SK-N-MC (cell line): ENCODE measurements at regions not wholly inside any gene's neighbourhood (a gene's known extent, or its start where the extent isn't known, plus 50 kb on each side); places are given as distances from the start of the nearest gene placed in this dataset.
A peak's percentile ranks its signal among the peaks of the same experiment; 100 is the strongest.

Experiments used
- DNase-seq: peaks from one replicate; pipeline ENCODE4 v3.0.0-alpha.2; 2011; ENCODE audit warnings: low read depth, low spot score
- H3K27ac ChIP-seq: fragments of 200-600 bp; sonication (generic); 2 replicates; pipeline ENCODE4 v1.5.1; 2016; ENCODE audit warnings: mixed run types
- H3K36me3 ChIP-seq: fragments of 200-600 bp; sonication (generic); 2 replicates; pipeline ENCODE4 v1.6.1; 2017; ENCODE audit warnings: antibody characterized with exemption, low read length, mixed read lengths; ENCODE audit not compliant: insufficient read depth
- H3K4me3 ChIP-seq: fragments of 200-600 bp; sonication (generic); 2 replicates; pipeline ENCODE4 v1.5.1; 2016
- H3K9ac ChIP-seq: fragments of 200-600 bp; sonication (generic); 2 replicates; pipeline ENCODE4 v1.8.0; 2017; ENCODE audit warnings: mixed run types, mixed read lengths; ENCODE audit not compliant: insufficient read length
- H3K9me3 ChIP-seq: fragments of 200-600 bp; sonication (generic); 2 replicates; pipeline ENCODE4 v1.6.1; 2017; ENCODE audit warnings: low read depth, mild to moderate bottlenecking, antibody characterized with exemption, low read length, moderate library complexity, mixed read lengths
- EZH2 ChIP-seq: fragments of 200-600 bp; sonication (generic); IDR thresholded peaks from one replicate; pipeline ENCODE4 v1.6.1; 2017; ENCODE audit warnings: antibody characterized with exemption
- FOXP2 ChIP-seq: optimal IDR thresholded peaks from 2 replicates; pipeline ENCODE3; 2011; ENCODE audit warnings: mild to moderate bottlenecking, moderate library complexity; ENCODE audit not compliant: insufficient read depth; ENCODE audit errors: extremely low read length, control extremely low read depth
- POLR2AphosphoS5 ChIP-seq: IDR thresholded peaks from 2 replicates; pipeline ENCODE4 v1.6.1; 2012; ENCODE audit warnings: mild to moderate bottlenecking, low read depth, low read length, borderline replicate concordance

DNA sequence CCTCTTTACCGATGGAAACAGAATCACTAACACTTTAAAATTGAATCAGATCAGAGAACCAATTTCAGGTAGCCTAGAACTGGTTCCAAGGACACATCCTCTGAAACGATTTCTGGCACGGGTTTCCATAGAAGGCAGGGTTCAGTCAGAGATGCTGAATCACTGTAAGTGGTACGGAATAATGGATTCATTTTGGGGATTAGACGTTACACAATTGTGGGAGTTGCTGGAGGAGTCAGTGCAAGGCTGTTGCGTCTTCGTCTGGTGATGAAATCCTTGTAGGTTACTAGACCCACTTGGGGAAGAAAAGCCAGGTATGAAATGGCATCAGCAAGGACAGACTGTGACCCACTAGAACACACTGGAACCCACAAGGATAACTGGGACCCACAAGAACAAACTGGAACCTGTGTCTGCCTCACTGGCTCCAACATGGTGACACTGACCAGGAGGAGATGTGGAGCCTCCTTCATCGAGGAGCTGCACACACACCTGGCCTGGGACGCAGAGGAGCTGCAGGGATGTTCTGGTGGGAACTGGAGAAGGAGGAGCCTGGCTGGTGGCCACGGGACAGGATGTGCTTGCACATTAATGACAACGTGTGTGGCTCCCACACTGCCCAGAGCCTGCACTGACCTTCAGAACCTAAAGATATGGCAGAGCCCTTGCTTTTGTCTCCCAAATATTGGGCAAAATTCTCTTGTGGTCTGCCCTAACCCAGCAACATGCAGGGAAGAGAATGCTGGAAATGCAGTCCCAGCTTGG, 105.1 kb downstream of the TRAPPC11 start:
- Histone ChIP-seq H3K27ac (no peak overlapping the region), H3K36me3 (no peaks in the 10 kb centered on the region), H3K9ac (no peak overlapping the region), H3K9me3 (no peaks in the 10 kb centered on the region), H3K4me3 (no peak overlapping the region)
- no peak for DNase-seq
- TF ChIP-seq POLR2AphosphoS5: no peak
- TF ChIP-seq EZH2: no peak
- no peak for TF ChIP-seq FOXP2

DNA sequence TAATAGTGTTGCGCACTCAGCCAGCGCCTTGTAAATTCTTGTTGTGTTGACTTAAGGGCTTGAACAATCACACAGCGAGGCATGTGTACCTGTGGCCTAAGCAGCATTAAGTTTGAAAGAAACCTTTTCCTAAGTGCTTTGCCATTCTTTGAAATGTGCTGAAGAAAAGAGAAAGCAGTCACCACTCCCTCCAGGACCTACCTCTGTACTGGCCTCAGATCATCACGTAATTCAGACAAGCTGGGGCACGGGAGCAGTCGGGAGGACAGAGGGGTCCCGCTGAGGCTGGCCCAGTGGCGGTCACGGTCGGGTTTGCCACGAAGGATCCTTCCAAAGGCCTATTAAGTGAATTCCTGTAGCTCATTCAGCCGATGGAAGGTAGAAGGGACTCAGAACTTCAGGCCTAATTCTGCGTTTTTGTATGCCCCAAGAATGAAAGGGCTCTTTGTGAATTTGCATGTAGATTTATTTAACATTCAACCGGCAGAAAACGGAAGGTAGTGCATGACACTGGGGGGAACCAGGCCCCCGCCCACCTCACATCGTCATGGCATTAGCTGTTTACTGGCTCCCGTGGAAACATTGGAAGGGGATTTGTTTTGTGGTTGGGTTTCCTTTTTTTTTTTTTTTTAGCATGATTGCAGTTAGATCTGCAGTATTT, 106.3 kb downstream of the TRAPPC11 start:
- Histone ChIP-seq H3K36me3 (no peaks in the 10 kb centered on the region), H3K9ac (no peak overlapping the region), H3K4me3 (no peak overlapping the region), H3K9me3 (no peaks in the 10 kb centered on the region), H3K27ac (no peak overlapping the region)
- DNase-seq: no peak
- TF ChIP-seq POLR2AphosphoS5 (no peak), EZH2 (no peak), FOXP2 (no peak)

DNA sequence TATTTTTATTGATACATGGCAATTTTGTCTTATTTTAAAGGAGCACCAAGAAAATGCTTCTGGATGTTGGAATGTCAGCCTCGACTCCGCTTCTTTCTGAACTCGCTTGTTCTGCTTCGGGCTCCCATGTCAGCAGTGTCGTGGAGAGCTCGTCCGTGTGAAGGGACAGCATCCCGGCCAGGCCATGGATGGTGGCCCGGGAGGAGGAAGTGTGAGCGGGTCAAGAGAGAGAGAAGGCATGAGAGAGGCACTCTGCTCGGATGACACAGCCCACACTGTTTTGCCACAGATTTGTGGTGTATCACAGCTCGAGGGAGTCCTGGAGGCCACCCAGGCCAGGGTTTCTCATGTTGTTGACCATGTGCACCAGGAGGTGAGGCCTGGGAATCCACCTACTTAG, 107.0 kb downstream of the TRAPPC11 start:
- no peaks in the 10 kb centered on the region for H3K36me3 ChIP-seq
- H3K9ac ChIP-seq: no peak overlapping the region
- no peaks in the 10 kb centered on the region for H3K9me3 ChIP-seq
- TF ChIP-seq EZH2: no peak
- no peak for TF ChIP-seq FOXP2
- no peak for TF ChIP-seq POLR2AphosphoS5
- H3K27ac ChIP-seq: no peak overlapping the region
- no peak for DNase-seq
- H3K4me3 ChIP-seq: no peak overlapping the region

DNA sequence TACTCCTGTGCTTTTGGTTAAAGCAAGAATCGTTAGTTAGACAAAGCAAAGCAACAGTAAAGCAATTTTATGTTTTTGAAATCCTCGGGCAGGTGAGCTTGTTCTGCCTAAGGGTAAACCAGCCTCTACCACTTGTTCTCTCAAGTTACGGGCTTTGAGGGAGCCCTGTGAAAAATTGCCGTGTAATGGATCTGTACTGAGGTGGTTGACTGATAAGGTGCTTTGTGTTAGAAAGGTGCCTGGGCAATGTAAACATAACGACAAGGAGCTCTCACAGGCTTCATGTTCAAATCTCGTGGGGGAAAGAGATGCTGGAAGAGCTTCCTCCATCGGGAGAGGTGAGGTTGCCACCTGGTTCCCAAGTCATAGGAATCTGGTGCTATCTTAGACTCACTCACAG, 111.8 kb downstream of the TRAPPC11 start:
- no peak overlapping the region for H3K27ac ChIP-seq
- TF ChIP-seq FOXP2: no peak
- no peak for TF ChIP-seq POLR2AphosphoS5
- no peak for TF ChIP-seq EZH2
- DNase-seq: no peak

DNA sequence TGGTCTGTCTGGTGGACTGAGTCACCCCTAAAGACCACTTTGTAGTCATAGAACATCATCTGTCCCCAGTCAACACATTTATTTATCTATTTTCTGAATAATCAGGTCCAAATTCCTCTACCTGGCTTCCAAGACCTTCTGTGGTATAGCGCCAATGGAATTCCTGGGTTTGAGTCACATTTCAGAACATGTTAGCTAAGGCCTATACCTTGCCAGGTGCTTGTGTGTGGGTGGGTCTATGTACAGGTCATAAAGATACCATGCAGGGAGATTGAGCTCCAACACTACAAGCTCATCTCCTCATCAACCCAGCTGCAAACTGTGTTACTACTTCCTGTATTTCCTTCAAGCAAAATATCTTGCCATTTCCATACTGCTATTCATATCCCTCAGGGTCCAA, 113.3 kb downstream of the TRAPPC11 start:
- TF ChIP-seq POLR2AphosphoS5 (no peak), FOXP2 (no peak), EZH2 (no peak)
- Histone ChIP-seq H3K4me3 (no peak overlapping the region), H3K9ac (no peak overlapping the region), H3K9me3 (no peaks in the 10 kb centered on the region), H3K36me3 (no peaks in the 10 kb centered on the region), H3K27ac (no peak overlapping the region)
- DNase-seq: no peak

More for the DNA sequence above, 111.8 kb downstream of the TRAPPC11 start:
- no peaks in the 10 kb centered on the region for H3K36me3 ChIP-seq
- no peaks in the 10 kb centered on the region for H3K9me3 ChIP-seq
- H3K9ac ChIP-seq: no peak overlapping the region
- no peak overlapping the region for H3K4me3 ChIP-seq

DNA sequence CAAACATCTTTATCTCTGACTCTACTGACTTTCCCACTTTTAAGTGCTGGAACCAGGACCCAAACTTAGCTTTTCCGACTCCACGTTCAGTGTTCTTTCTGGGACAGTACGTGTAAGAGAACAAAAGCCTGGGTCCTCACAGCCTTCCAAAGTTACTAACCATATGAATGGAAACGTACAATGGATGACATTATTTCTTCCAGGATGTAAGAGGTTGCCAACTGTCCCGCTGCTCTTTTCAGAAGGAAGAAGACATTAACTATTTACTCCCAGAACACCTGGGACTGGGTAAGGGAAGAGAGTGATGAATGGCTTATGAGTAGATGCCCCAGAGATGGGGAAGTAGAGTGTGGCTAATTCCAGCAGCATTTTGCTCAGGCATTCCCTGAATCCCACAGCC, 114.7 kb downstream of the TRAPPC11 start:
- no peak overlapping the region for H3K4me3 ChIP-seq
- TF ChIP-seq EZH2 (no peak), POLR2AphosphoS5 (no peak), FOXP2 (no peak)
- no peaks in the 10 kb centered on the region for H3K9me3 ChIP-seq
- H3K36me3 ChIP-seq: no peaks in the 10 kb centered on the region
- no peak for DNase-seq
- no peak overlapping the region for H3K27ac ChIP-seq
- no peak overlapping the region for H3K9ac ChIP-seq

DNA sequence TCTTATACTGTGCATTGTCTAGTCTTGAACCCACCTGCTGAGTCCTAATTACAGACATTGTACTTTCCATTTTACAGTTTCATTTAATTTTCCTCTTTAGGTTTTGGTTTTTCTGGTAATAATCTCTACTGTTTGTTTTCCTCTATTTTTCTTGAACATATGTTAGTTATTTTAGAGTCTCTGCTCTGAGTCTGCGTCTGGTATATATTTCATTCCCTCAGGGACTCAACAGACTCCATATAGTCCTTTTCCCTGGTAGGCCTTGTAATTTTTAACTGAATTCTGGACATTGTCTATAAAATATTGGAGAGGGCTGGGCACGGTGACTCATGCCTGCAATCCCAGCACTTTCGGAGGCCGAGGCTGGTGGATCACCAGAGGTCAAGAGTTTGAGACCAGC, 121.8 kb upstream of the STOX2 start:
- Histone ChIP-seq H3K9ac (no peak overlapping the region), H3K4me3 (no peak overlapping the region), H3K27ac (no peak overlapping the region), H3K36me3 (no peaks in the 10 kb centered on the region), H3K9me3 (no peaks in the 10 kb centered on the region)
- no peak for TF ChIP-seq FOXP2
- TF ChIP-seq POLR2AphosphoS5: no peak
- no peak for TF ChIP-seq EZH2
- no peak for DNase-seq

DNA sequence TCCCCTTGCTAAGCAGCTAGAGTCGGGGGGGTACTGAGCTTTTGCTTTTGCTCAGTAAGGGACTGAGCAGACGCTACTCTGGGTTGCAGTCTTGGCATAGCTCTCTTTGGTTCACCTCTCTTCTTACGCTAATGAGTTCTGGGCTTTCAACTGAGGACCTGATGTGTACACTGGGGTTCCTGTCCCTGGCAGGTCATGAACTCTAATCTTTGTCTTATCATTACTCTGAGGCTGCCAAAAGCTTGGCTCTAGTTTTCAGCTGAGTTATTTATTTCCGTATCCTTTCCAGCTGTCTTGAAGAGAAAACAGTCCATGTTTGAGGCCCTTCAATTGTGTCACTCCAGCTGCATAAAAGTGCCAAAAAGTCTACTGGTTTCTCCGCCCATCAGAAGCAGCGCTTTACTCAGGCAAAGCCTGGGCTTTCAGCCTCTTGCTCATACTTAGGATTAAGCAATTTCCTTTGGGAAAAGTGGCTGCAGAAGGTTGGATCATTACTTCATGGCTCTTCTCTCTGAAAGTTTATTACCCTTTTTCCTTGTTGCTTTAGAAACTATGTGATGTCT, 121.0 kb upstream of the STOX2 start:
- Histone ChIP-seq H3K4me3 (no peak overlapping the region), H3K36me3 (no peaks in the 10 kb centered on the region), H3K9me3 (no peaks in the 10 kb centered on the region), H3K9ac (no peak overlapping the region), H3K27ac (no peak overlapping the region)
- TF ChIP-seq POLR2AphosphoS5 (no peak), FOXP2 (no peak), EZH2 (no peak)
- peak; percentile 12 for DNase-seq
